Panc1 (cell line): ENCODE measurements at regions not wholly inside any gene's neighbourhood (a gene's known extent, or its start where the extent isn't known, plus 50 kb on each side); places are given as distances from the start of the nearest gene placed in this dataset.

Experiments used
- ATAC-seq: fragments of 200-7000 bp; cut with Tn5 transposase; 2 replicates; pipeline ENCODE4 v1.9.1; 2020; ENCODE audit warnings: mild to moderate bottlenecking, moderate library complexity
- BruUV-seq: library from RNA; stranded (reverse); fragments of 400-500 nt; replicated peaks from 2 replicates; lab custom pipeline; 2021; lab: Mats Ljungman, UMichigan
- CTCF ChIA-PET: fragments of 300-600 bp; sonication (Branson Sonifier 250); formaldehyde crosslinking; loops from one replicate; lab custom pipeline; 2022; ENCODE audit warnings: antibody characterized with exemption; lab: Charles Lee
- POLR2A ChIA-PET: fragments of 300-600 bp; sonication (Branson Sonifier 250); formaldehyde crosslinking; loops from one replicate; lab custom pipeline; 2022; ENCODE audit warnings: antibody characterized with exemption; lab: Charles Lee
- DNase-seq: peaks from one replicate; pipeline ENCODE4 v3.0.0-alpha.2; 2010; ENCODE audit warnings: low read depth, low spot score
- H3K27ac ChIP-seq: 2 replicates; pipeline ENCODE4 v1.5.1; 2011; ENCODE audit warnings: mild to moderate bottlenecking, low read length, inconsistent platforms
- H3K27me3 ChIP-seq: fragments of 200-500 bp; sonication (Bioruptor generic); 2 replicates; pipeline ENCODE4 v1.6.0; 2014; ENCODE audit warnings: low read length, inconsistent platforms; ENCODE audit not compliant: control insufficient read depth, insufficient read depth
- H3K36me3 ChIP-seq: fragments of 200-500 bp; sonication (Bioruptor generic); 2 replicates; pipeline ENCODE4 v1.5.1; 2014; ENCODE audit warnings: inconsistent platforms, mild to moderate bottlenecking, low read length, moderate library complexity; ENCODE audit not compliant: control insufficient read depth, insufficient read depth
- H3K4me1 ChIP-seq: 2 replicates; pipeline ENCODE4 v1.5.1; 2011; ENCODE audit warnings: inconsistent platforms, mild to moderate bottlenecking, low read length, moderate library complexity; ENCODE audit not compliant: control insufficient read depth, insufficient read depth
- H3K4me3 ChIP-seq, 2 experiments: 2 replicates each; pipeline ENCODE4 v1.5.1; 2011 to 2012; ENCODE audit warnings: low read depth in 2 of 2, low read length in 2 of 2, mild to moderate bottlenecking in 2 of 2, inconsistent platforms in 1 of 2, moderate library complexity in 1 of 2
- H3K9me3 ChIP-seq: fragments of 200-500 bp; sonication (Bioruptor generic); 2 replicates; pipeline ENCODE4 v1.5.1; 2014; ENCODE audit warnings: low read depth, mild to moderate bottlenecking, inconsistent platforms, low read length, moderate library complexity; ENCODE audit not compliant: control insufficient read depth, insufficient read depth
- CTCF ChIP-seq: fragments of 450-650 bp; IDR thresholded peaks from 2 replicates; pipeline ENCODE4 v1.5.1; 2017; ENCODE audit warnings: mild to moderate bottlenecking
- POLR2AphosphoS5 ChIP-seq: IDR thresholded peaks from 2 replicates; pipeline ENCODE4 v1.6.1; 2012; ENCODE audit warnings: mild to moderate bottlenecking, low read depth, low read length, moderate library complexity
- REST ChIP-seq, 2 experiments: IDR thresholded peaks; 2 replicates each; pipeline ENCODE4 v1.6.1; 2011 to 2012; ENCODE audit warnings: low read depth in 2 of 2, control low read depth in 1 of 2, low read length in 1 of 2, mild to moderate bottlenecking in 1 of 2, moderate library complexity in 1 of 2; ENCODE audit not compliant: insufficient read depth in 1 of 2
- SIN3A ChIP-seq: IDR thresholded peaks from 2 replicates; pipeline ENCODE4 v1.6.1; 2012; ENCODE audit warnings: low read depth, mild to moderate bottlenecking, low read length, moderate library complexity, borderline replicate concordance; ENCODE audit not compliant: insufficient read depth
- TCF7L2 ChIP-seq: IDR thresholded peaks from 2 replicates; pipeline ENCODE4 v1.6.1; 2011; ENCODE audit warnings: mild to moderate bottlenecking, low read depth, low read length, inconsistent platforms
- in situ Hi-C: cut with HindIII; loops from 2 replicates; pipeline ENCODE4 v1.10.0; 2016; ENCODE audit warnings: low sequenced_read_pairs, low pct_unique_long_range_greater_than_20kb
- intact Hi-C: fragments of 100-400 bp; cut with micrococcal nuclease; formaldehyde crosslinking; loops from one replicate; pipeline ENCODE4 v1.10.0; 2022; ENCODE audit not compliant: unreplicated experiment

- no peaks in the 10 kb centered on the region for H3K9me3 ChIP-seq
- H3K27me3 ChIP-seq = no peaks in the 10 kb centered on the region
- no TSS peak for BruUV-seq
- TF ChIP-seq REST (IDR thresholded peaks at IDR 0.05; ENCODE audit: insufficient read depth in 1 of 2, low read depth in 2 of 2, low read length in 1 of 2) (no peak), TCF7L2 (no peak), POLR2AphosphoS5 (no peak), SIN3A (no peak), CTCF (no peak)
- POLR2A ChIA-PET = no interaction called here
- CTCF ChIA-PET = no interaction called here
- DNase-seq = no peak
- H3K4me3 ChIP-seq = no peak overlapping the region
- H3K36me3 ChIP-seq = no peaks in the 10 kb centered on the region
- no peak overlapping the region for H3K27ac ChIP-seq
- H3K4me1 ChIP-seq = no peaks in the 10 kb centered on the region
- no peak for ATAC-seq
- intact Hi-C loops (no loop called here), in situ Hi-C loops (no loop called here)
Measured at GRCh38 chr11:128389461-128389976, 197.8 kb downstream of the ETS1 start.

- TF ChIP-seq POLR2AphosphoS5 (no peak), SIN3A (no peak), CTCF (no peak), REST (IDR thresholded peaks at IDR 0.05; ENCODE audit: insufficient read depth in 1 of 2, low read depth in 2 of 2, low read length in 1 of 2) (no peak), TCF7L2 (no peak)
- Histone ChIP-seq H3K4me1 (no peaks in the 10 kb centered on the region), H3K4me3 (no peak overlapping the region), H3K27me3 (no peaks in the 10 kb centered on the region), H3K27ac (no peak overlapping the region), H3K36me3 (no peaks in the 10 kb centered on the region), H3K9me3 (no peaks in the 10 kb centered on the region)
- BruUV-seq = no TSS peak
- POLR2A ChIA-PET = no interaction called here
- ATAC-seq = no peak
- CTCF ChIA-PET = no interaction called here
- in situ Hi-C loops = no loop called here
- no peak for DNase-seq
- intact Hi-C loops = no loop called here
Measured at GRCh38 chr11:128388206-128388815, 199.0 kb downstream of the ETS1 start.
